AG09309 (cell line): ENCODE measurements at regions not wholly inside any gene's neighbourhood (a gene's known extent, or its start where the extent isn't known, plus 50 kb on each side); places are given as distances from the start of the nearest gene placed in this dataset.

ENCODE experiments used
- DNase-seq: peaks from one replicate; pipeline ENCODE4 v3.0.0-alpha.2; 2010; ENCODE audit warnings: low read depth
- H3K4me3 ChIP-seq: 2 replicates; pipeline ENCODE4 v1.5.1; 2011; ENCODE audit warnings: mild to moderate bottlenecking, low read depth, low read length, moderate library complexity; ENCODE audit not compliant: control insufficient read depth
- TF ChIP-seq, protein P1 (sequence below): IDR thresholded peaks from 2 replicates; pipeline ENCODE4 v1.5.1; 2011; ENCODE audit warnings: mild to moderate bottlenecking, low read depth, low read length, inconsistent platforms; ENCODE audit not compliant: insufficient read depth, control insufficient read depth; ENCODE audit errors: missing control alignments

DNA sequence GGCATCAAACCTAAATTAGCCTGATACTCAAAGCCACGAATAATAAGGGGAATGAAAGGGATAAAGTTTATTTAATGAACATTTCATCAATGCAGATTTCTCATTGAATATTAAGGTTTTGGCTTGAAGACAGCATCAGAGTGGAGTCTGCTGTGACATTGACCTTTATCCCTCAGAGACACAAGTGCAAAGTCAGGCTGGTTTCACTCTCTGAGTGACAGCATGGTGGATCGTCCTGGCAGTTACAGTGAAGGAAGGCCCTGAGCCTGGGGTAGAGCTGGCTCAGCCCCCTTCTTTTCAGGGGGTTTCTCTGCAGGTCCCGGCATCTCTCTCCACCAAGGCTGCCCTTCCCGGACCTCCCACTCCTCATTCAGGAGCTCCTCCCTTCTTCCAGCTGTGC lies 503.1 kb downstream of the PREX1 start:
- TF ChIP-seq, protein P1, sequence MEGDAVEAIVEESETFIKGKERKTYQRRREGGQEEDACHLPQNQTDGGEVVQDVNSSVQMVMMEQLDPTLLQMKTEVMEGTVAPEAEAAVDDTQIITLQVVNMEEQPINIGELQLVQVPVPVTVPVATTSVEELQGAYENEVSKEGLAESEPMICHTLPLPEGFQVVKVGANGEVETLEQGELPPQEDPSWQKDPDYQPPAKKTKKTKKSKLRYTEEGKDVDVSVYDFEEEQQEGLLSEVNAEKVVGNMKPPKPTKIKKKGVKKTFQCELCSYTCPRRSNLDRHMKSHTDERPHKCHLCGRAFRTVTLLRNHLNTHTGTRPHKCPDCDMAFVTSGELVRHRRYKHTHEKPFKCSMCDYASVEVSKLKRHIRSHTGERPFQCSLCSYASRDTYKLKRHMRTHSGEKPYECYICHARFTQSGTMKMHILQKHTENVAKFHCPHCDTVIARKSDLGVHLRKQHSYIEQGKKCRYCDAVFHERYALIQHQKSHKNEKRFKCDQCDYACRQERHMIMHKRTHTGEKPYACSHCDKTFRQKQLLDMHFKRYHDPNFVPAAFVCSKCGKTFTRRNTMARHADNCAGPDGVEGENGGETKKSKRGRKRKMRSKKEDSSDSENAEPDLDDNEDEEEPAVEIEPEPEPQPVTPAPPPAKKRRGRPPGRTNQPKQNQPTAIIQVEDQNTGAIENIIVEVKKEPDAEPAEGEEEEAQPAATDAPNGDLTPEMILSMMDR, result no peak
- no peak overlapping the region for H3K4me3 ChIP-seq
- no peak for DNase-seq

DNA sequence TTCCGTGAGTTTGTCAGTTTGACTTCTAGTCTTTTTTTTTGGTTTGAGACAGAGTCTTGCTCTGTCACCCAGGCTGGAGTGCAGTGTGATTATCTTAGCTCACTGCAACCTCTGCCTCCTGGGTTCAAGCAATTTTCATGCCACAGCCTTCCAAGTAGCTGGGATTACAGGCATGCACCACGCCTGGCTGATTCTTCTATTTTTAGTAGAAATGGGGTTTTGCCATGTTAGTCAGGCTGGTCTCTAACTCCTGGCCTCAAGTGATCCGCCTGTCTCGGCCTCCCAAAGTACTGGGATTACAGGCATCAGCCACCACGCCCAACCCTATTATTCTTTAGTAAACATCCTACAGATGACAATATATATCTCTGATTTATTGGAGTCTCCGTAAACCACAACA lies 506.5 kb downstream of the PREX1 start:
- no peak overlapping the region for H3K4me3 ChIP-seq
- TF ChIP-seq, protein P1, result no peak
- no peak for DNase-seq

DNA sequence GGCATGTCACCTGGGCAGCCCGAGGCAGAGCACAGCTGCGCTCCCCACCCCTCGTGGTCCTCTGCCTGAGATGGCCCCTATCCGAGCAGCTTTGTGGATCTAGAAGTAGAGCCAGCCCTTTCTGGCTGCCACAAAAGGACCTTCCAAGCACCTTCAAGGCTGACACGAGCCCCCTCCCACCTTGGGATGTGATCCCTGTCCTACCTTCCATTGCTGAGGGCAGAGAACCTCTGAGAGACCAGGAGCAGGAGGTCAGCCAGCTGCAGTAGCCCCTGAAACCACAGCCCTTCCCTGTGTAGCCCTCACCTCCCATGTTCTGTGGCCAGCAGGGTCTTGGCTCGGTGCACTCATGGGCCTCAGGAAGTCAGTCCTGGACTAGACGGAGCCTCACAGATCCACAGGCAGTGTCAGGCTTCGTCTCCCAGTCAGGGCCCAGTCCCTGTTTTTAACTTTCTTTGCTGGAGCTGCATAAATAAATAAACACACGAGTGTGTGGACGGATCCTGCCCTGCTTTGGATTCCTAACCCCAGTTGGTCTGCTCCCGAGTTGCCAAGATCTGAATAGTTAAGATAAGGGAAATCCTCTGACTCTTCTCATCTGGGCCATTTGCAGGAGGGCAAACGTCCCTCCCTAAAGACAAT lies 507.7 kb downstream of the PREX1 start:
- TF ChIP-seq, protein P1, result no peak
- no peak for DNase-seq
- H3K4me3 ChIP-seq, result no peak overlapping the region

DNA sequence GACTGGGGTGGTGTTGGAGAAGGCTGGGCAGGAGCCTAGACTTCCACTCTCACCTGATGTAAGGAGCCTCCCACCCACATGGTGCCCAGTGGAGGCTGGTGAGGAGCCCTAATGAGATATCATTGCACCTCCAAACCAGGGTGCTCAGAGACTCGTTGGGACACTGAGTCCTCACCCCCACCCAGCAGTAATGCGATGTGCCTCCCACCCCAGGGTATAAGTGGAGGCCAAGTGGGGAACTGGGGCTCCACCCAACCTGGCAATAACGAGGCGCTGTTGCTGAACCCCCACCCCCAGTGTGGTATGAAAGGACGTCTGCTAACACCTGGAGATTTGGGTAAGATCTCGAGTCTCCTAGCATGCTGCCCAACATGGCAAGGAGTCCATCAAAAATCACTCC lies 510.2 kb downstream of the PREX1 start:
- no peak overlapping the region for H3K4me3 ChIP-seq
- no peak for DNase-seq
- TF ChIP-seq, protein P1, result no peak

DNA sequence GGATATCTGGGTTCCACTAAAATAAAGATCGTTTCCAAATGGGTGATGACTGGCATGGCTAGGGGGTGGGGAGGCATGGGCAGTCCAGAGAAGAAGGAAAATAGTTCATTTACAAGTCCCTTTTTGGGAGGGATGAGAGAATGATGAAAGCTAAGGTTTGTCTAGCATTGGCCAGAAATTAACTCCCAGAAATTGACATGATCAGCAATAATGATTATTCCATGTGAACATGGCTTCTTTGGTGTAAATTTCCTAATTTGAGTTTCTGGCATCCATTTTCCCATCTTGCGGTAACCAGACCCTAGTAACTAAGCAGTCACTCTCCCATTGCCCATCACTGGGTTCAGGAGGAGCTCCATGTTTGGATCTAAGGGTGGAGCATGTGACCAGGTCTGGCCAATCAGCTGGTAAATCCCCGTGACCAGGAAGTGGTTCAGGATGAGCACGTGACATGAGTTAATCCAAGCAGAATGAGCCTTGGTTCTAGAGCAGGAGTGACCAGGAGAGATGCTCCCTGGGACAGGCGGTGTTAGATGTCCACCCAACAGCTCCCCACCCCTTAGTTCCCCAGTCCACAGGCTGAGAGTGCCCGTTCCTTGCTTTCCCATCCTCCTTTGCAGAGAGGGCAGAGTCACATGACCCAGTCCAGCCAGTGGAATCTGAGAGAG lies 512.7 kb downstream of the PREX1 start:
- H3K4me3 ChIP-seq, result no peak overlapping the region
- DNase-seq, result no peak
- TF ChIP-seq, protein P1, result no peak

DNA sequence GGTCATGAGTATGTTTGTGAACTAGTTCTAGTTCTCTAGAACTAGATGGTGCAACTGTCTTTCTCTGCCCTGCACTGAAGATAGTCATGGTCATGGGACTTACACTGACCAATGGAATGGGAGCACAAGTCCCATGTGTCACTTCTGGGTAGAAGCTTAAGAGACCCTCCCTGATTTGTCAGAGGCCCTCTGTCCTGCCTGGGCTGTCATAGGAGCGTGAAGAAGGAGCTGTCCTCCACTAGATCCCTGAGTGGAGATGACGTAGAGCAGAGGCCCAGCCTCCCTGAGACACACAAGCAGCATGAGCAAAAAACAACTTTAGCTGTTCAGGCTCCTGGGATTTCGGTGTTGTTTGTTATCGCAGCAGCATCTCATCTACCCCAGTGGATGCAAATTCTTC lies 514.5 kb downstream of the PREX1 start:
- no peak overlapping the region for H3K4me3 ChIP-seq
- TF ChIP-seq, protein P1, result no peak
- DNase-seq, result no peak

DNA sequence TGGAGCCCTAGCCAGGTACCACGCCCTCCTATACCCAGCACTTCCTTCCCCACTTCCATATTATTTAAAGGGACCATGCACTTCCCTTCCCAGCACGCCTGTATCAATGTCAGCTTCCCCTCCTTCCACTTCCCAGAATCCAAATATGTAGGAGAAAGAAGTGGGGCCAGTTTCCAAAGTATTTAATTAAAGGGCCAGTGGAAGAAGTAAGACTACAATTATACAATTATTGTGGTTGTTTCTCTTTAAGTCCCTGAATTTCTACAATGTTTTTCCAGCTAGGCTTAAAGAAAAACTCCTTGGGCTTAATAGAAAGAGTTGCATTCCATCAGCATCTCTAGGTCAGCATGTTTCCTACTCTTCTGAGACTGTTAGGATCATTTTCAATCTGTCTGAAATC lies 515.8 kb downstream of the PREX1 start:
- TF ChIP-seq, protein P1, result no peak
- no peak overlapping the region for H3K4me3 ChIP-seq
- no peak for DNase-seq
